Stimulated activated CD4-positive, alpha-beta T cell treated with anti-CD3 and anti-CD28 coated beads, Interleukin-12 subunit alpha, Interleukin-12 subunit beta, amount 100 ng/mL, for 48 hours (primary cell): ENCODE measurements at regions not wholly inside any gene's neighbourhood (a gene's known extent, or its start where the extent isn't known, plus 50 kb on each side); places are given as distances from the start of the nearest gene placed in this dataset.
"Not testable (repeated sequence)": the region's sequence is repeated elsewhere in the genome, so short reads cannot be mapped to it uniquely, and the experiment has no call there.

Experiments used
- DNase-seq, 3 donors: peaks; one replicate each; pipeline ENCODE4 v3.0.0-alpha.2; 2020; ENCODE audit warnings: low read depth in 2 of 3, low spot score in 1 of 3

DNA sequence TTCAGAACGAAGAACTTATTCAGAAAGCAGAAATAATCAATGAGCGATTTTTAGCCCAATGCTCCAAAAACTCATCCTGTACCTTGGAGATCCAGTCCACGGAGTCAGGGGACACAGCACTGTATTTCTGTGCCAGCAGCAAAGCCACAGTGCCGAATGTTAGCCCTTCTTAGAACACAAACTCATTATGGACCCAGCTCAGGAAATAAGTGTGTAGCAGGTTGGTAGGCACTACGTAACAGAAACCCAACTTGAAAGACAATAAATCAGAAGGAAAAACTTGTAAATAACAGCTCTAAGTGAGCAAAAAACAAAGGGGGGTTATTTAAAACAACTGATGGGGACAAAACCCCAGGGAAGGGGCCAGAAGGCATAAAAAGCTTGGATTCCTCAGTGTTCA is 112.0 kb upstream of the PRSS1 start:
- no peak for DNase-seq

DNA sequence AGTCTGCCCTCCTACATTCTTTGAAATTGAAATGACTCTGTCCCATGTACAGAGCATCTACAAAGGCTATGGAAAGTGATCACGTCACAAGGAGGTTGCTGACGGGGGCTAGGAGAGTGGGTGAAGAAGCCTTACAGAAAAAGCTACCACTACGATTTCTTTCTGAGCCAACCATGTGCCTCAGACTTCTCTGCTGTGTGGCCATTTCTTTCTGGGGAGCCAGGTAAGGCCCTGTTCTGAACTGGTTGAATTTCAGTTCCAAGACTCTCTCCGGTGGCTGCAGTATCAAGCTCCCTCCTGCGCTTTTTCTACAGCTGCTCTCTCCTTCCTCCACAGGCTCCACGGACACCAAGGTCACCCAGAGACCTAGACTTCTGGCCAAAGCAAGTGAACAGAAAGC is 112.5 kb upstream of the PRSS1 start:
- DNase-seq = peak in 1 of 3 donors; percentile 8

DNA sequence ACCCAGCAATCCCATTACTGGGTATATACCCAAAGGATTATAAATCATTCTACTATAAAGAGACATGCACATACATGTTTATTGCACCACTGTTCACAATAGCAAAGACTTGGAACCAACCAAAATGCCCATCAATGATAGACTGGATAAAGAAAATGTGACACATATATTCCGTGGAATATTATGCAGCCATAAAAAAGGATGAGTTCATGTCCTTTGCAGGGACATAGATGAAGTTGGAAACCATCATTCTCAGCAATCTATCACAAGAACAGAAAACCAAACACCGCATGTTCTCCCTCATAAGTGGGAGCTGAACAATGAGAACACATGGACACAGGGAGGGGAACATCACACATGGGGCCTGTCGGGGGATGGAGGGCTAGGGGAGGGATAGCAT is 113.2 kb upstream of the PRSS1 start:
- DNase-seq = not testable (repeated sequence)

DNA sequence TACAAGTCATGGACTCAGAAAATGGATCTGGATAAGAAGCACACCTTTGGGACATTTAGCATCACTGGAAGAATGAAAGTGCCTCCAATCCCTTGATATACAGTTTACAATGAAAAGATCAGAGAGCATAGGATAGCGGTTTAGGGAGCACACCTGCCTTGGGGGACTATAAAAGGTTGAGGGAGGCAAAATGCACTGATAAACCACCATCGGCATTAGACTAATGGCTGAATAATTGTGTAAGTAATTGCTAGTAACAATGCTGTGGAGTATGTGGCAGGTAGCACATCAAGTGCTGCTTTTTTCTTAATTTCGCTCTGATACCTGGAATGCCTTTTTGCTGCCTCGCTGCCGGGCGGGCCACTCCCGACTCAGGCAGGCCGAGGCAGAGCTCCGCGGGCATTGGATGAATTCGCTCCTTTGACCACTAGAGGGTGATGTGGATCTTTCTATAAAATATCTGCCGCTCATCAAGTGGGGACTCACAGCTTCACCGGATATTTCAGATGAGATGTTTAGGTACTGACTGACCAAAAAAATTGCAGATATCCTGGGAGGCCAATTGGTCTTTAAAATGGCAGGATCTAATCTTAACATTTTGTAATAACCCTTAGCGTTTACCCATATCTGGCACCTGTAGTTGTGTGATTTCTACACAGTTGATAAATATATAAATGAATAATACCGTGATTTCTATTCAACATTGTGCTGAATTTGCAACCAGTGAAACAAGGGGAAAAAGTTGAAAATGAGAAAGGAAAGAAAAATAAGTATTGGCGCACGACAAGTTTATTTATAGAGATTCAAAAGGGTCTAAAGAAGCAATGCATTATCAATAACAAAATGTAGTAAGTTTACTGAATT is 116.8 kb upstream of the PRSS1 start:
- peak; percentile 21 to 55 (median 22) for DNase-seq

DNA sequence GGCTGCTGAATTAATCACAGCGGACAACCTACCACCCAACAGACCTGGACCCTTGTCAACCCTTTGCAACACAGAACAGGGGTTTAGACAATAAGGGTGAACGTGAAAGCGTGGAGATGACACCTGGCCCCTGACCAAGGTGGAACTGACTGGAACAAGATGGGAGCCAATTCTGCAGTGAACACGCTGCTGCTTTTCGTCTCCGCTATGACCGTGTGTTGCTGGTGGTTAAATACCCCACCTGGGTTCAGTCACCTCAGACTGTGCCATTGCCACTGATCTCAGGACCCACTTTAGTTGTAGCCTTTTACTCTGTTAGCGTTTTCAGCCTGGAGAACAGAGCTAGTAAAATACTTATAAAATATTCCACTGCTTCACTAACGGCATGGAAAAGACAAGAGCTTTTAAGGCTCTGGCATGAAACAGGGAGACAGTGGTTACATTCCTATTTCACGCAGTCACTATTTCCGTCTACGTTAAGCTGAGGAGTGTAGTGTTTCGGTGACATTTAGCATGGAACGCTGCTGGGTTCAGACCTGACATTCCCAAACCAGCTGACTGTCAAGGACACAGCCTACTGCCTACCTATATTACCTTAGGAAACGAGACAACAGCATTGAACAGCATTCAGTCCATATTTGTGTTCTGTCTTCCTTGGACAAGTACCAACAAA is 119.5 kb upstream of the PRSS1 start:
- DNase-seq = no peak

DNA sequence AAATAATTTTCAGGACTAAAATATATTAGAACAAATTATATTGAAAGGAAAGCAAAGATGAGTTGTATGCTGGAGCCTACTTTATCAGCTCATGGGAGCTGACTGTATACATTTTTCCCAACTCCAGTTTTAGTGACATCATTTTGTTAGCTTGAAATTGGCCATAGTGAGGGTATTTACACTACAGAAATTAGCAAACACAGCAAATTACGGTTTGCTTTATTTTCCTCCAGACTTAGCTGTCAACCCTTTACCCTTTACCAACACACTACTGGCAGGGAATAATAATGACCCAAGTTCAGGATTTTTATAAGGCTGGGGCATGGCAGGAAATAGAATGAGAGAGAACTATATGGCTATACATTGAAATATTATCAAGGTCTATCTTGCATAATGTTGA is 120.3 kb upstream of the PRSS1 start:
- DNase-seq = no peak

DNA sequence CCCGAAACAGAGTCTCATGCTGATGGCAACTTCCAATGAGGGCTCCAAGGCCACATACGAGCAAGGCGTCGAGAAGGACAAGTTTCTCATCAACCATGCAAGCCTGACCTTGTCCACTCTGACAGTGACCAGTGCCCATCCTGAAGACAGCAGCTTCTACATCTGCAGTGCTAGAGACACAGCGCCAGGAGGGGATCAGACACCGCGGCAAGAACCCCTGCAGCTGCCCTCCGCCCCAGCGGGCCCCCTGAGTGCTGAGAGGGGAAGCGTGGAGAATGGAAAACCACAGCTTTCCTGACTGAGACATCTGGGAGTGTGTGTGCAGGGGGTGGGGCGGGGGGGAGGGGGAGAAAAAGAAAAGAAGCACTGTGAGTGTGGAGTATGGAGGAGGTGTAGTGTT is 122.0 kb upstream of the PRSS1 start:
- DNase-seq = not testable (repeated sequence)

DNA sequence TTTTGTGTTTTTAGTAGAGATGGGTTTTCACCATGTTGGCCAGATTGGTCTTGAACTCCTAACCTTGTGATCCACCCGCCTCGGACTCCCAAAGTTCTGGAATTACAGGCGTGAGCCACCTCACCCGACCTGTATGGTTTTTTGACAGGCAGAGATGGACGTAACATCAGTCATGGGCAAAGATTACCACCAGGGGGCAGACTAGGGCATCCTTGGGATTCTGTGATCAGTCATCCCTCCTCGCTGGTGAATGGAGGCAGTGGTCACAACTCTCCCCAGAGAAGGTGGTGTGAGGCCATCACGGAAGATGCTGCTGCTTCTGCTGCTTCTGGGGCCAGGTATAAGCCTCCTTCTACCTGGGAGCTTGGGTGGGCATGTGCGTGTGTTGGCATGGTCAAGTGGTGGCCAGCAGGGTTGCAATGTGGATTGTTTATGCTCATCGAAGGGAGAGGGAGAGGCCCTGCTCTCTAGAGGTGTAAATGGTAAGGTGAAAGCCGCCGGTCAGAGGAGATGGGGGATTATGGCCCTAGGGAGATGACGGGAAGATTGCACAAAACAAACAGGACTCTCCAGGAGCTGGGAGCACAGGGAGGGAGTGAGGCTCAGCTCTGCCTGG is 122.7 kb upstream of the PRSS1 start:
- DNase-seq = peak; percentile 48 to 73 (median 62)

DNA sequence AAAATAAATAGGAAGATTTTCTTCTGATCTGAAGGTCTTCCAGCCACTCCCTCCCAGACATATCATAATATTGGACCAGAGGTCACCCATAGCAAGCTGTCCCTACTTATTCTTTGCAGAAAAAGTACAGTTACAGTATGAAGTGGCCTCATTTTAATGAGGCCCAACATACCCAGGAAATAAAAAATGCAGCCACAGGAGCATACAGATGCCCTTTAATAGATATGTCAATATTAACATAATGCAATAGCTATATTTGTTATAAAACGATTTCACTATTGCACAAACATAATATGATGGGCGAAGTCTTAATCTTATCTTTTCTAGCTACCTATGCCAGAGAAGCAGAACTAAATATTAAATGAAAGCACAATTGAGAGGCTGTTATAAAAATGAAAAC is 124.1 kb upstream of the PRSS1 start:
- DNase-seq = not testable (repeated sequence)

DNA sequence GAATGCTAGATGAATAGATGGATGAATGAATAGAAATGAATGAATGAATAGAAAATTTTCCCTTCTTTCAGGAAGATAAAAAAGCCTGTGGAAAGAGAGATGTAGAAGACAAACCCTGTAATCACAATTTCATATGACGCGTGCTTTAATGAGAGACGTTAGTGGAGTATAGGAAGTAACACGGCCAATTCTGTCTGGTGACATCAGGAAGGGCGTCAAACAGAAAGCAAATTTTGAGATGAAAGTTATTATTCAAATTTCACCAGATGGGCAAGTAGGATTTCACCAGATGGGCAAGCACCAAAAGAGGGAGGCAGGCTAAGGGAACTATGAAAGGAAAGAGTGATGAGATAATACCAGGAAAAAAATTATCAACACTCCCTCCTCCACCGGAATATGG is 128.9 kb upstream of the PRSS1 start:
- no peak for DNase-seq

DNA sequence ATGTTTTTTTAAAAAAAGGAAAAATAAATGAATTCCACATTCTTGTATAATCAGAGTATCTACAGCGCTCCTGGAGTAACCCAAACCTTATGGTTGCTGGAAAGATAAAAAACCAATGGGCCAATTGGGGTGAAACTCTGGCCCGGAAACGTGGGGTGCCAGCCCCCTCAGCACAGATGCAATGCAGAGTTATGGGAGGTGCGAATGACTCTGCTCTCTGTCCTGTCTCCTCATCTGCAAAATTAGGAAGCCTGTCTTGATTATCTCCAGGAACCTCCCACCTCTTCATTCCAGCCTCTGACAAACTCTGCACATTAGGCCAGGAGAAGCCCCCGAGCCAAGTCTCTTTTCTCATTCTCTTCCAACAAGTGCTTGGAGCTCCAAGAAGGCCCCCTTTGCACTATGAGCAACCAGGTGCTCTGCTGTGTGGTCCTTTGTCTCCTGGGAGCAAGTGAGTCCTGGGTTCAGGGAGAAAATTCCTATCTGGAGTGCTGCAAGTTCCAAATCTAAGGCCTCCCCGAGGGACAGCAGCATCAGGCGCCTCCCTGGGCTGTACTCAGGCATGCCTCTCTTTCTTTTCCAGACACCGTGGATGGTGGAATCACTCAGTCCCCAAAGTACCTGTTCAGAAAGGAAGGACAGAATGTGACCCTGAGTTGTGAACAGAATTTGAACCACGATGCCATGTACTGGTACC is 130.5 kb upstream of the PRSS1 start:
- no peak for DNase-seq

DNA sequence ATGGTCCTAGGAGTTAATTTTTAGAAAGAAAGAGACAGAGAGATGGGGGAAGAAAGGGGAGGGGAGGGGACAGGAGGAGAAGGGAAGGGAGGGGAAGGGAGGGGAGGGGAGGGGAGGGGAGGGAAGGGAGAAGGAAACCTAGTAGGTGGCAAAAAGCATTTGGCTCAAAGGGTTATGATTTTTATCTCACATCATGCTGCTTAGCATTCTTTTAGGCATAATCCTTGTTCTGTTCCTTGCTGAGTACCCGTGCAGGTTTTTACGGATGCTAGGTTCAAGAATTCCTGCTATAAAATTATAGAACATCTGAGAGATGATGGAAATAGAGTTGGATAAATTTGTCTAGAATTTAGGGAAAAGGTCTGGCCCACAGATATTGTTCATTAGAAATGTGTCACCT is 132.4 kb upstream of the PRSS1 start:
- DNase-seq = no peak

DNA sequence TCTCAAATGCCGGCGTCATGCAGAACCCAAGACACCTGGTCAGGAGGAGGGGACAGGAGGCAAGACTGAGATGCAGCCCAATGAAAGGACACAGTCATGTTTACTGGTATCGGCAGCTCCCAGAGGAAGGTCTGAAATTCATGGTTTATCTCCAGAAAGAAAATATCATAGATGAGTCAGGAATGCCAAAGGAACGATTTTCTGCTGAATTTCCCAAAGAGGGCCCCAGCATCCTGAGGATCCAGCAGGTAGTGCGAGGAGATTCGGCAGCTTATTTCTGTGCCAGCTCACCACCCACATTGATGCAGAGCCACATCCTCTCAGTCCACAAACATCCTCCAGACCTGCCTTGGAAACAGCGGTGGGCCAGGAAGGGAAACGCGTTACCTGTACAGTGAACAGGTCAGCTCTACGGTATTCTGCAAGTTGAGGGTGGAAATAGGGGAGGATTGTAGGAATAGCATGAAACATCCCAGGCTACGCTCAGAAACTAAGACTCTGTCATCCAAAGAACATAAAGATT is 133.1 kb upstream of the PRSS1 start:
- DNase-seq = no peak

DNA sequence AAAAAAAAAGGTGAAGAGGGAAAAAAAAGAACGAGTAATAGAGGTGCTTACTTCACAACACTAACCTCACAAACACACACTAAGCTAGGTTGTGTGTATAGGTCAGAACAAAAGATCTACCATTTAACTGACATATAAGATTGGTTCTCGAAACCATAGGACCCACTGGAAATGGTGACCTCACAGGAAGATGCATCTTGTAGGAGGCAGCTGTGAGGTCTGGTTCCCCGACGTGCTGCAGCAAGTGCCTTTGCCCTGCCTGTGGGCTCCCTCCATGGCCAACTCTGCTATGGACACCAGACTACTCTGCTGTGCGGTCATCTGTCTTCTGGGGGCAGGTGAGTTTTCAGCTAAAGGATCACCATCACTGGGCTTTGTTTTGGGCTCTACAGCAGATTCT is 133.8 kb upstream of the PRSS1 start:
- no peak for DNase-seq

DNA sequence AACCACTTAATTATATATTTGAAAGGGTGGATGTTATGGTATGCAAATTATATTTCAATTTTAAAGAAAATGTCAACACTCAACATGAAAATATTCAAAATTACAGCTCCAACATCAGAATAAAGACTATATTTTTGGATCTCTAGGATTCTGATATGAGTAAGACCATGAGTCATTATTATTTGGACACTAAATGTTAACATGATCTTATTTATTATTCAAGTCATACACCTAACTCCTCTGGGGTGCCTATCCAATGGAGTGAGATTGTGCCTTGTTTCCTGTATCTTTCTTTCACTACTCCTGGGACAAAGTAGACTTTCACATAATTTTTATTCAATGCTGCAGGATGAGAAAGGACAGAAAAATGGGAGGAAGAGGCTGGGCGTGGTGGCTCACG is 135.2 kb upstream of the PRSS1 start:
- DNase-seq = no peak

DNA sequence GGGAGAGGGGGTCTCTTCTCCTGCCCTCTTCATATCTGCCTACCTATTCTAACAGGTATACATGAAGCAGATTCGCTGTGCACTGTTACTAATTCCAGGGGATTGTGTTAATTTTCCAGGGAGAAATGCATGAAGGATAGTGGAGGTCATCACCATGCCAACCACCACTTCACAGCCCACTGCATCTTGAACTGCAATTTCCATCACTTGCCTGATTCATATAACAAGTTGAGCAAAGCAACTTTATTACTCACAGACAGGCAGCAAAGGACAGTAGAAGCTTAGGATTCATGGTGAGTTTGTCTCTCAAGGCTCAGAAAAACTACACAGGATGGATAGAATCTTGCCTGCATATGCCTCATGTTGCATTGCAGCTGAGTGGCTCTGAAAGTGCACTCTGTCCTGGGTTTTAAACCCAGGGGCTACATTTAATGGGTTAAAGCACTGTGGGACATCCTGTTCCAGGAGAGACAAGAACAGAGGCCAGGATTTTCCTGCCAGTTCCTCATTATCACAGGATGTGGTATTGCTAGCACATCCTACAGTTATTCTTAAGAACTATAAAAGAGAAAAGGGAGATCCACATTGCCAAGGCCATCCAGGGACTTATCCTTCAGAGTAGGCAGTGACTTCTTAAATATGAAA is 136.9 kb upstream of the PRSS1 start:
- DNase-seq = no peak

DNA sequence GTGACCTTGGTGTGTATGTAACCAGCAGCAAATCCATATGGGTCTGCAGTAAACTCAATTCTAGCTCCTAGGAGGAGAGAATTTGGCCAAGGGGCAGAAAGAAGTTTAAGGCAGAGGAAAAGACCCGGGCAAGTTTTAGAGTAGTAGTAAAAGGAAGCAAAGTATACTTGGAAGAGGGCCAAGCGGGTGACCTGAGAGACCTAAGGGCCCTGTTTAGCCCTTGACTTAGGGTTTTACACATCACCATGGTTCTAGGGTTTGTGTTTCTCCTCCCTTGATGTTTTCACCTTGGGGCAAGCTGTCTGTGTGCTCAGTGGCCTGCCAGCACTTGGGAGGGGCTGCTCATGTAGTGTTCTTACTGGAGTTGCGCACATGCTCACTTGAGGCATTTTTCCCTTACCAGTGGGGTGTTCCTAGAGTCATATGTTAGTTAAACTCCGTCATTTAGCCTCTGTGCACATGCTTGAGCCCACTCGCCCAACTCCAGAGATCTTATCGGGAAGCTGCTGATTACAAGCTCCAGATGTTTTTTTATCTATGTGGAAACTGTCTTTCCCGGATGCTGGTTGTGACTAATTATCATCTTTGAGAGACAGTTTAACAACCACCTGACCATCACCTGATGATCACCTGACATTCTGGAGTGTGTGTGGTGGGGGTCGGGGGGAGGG is 137.6 kb upstream of the PRSS1 start:
- DNase-seq = no peak

DNA sequence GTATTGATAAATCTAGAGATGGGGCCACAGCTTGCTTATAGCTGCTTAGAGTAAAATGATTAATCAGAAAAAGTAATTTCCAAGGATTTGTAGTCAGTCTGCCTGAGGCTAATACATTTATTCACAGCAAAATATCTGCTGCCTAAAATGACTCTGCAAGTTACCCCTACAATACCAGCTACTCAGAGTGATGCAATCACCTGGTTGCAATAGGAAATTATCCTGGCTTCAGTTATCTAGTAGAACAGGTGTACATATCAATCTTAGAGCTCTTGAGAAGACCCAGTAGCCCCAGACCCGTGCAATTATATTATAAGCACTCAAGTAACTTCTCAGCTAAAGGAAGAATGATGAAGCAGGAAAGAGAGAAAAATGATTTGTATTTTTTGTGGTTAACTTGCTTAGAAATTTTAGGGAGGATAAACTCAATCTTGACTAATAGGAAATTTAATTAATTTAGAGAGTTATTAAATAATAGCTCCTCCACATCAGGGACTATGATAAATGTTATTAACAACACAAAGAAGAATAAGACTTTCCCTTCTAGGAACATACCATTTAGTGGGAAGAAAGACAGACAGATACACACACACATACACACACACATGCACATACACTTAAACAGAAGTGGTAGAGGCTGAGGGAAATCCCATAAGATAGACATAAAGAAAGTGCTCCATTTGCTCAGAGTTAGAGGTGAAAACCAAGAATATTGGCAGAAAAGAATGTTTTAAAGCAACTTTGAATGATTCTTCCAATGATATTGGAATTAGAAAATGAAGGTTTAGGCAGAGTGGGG is 140.4 kb upstream of the PRSS1 start:
- DNase-seq = no peak

DNA sequence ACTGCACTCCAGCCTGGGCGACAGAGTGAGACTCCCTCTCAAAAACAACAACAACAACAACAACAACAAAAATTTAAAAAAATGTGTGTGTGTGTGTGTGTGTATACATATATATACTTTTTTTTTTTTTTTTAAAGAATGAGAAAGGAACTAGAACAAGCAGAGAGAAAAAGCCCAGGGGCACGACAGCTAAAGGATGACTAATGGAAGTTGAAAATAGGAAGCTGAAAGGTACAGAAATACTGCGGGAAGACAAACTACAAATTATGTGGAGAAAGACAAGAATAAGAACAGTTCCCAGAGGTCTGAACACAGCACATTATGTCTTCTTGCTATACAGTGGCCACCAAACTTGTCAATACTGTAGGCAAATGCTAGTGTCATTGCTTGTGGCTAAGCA is 141.9 kb upstream of the PRSS1 start:
- no peak for DNase-seq

DNA sequence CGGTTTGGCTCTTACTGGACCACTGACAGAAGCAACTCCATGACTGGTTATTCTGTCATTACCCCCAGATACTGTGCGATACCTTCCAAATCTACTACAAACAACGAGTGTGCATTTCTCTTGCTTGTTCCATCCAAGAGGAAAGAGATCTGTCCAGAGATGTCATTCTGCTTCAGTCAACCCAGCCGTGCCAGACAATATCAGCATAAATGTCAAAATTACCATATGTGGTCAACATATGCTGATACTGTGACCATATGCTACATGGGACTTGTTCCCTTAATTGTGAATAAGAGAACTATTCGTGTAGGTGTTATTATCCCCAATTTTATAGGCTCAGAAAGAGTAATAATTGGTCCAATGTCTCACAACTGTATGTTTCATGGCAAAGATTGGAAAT is 143.2 kb upstream of the PRSS1 start:
- no peak for DNase-seq
